ACC112 (cell line): ENCODE measurements at regions not wholly inside any gene's neighbourhood (a gene's known extent, or its start where the extent isn't known, plus 50 kb on each side); places are given as distances from the start of the nearest gene placed in this dataset.
"Not testable (repeated sequence)": the region's sequence is repeated elsewhere in the genome, so short reads cannot be mapped to it uniquely, and the experiment has no call there.

Experiments
- H2AFZ ChIP-seq: fragments of 200-600 bp; sonication (generic); one replicate; pipeline ENCODE4 v1.6.0; 2017; ENCODE audit warnings: antibody characterized with exemption, low read length; ENCODE audit not compliant: unreplicated experiment
- H3K27ac ChIP-seq: fragments of 200-600 bp; sonication (generic); 2 replicates; pipeline ENCODE4 v1.5.1; 2014; ENCODE audit warnings: low read depth, mild to moderate bottlenecking, antibody characterized with exemption, low read length, moderate library complexity
- H3K27me3 ChIP-seq: fragments of 200-600 bp; sonication (generic); 2 replicates; pipeline ENCODE4 v1.6.1; 2014; ENCODE audit warnings: mild to moderate bottlenecking, antibody characterized with exemption, low read length, moderate library complexity, mixed read lengths; ENCODE audit not compliant: insufficient read depth
- H3K36me3 ChIP-seq: fragments of 200-600 bp; sonication (generic); 2 replicates; pipeline ENCODE4 v1.6.1; 2016; ENCODE audit warnings: mild to moderate bottlenecking, antibody characterized with exemption, low read length, moderate library complexity, mixed read lengths; ENCODE audit not compliant: insufficient read depth
- H3K4me1 ChIP-seq: fragments of 200-600 bp; sonication (generic); one replicate; pipeline ENCODE4 v1.6.1; 2016; ENCODE audit warnings: low read length, mixed read lengths; ENCODE audit not compliant: insufficient read depth, unreplicated experiment, control insufficient read depth
- H3K4me3 ChIP-seq: fragments of 200-600 bp; sonication (generic); 2 replicates; pipeline ENCODE4 v1.5.1; 2014; ENCODE audit warnings: mild to moderate bottlenecking, low read depth, low read length
- H3K79me2 ChIP-seq: fragments of 200-600 bp; sonication (generic); one replicate; pipeline ENCODE4 v1.6.0; 2016; ENCODE audit warnings: low read length; ENCODE audit not compliant: control insufficient read depth, unreplicated experiment, insufficient read depth

DNA sequence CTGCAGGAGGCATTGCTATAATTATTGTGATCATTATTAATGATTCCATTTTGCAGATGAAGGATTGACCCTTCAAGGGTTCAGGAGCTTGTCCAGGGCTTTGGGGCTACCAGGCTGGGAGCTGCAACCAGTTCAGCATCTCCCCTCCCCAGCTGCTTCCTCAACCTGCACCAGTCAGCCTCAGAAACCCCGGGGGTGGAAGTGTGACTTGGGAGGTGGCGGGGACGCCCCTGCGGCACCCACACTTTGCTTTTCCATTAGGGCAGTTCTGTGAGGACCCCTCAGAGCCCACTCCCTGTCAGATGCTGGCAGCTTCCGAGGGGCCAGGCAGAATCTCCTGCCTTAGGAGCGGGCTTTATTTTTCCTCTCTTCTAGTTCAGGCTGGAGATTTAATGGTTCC, 85.6 kb downstream of the OLFM1 start:
- Histone ChIP-seq H3K4me1 (no peaks in the 10 kb centered on the region), H3K79me2 (no peaks in the 10 kb centered on the region), H2AFZ (no peak overlapping the region), H3K4me3 (no peak overlapping the region), H3K27ac (no peak overlapping the region), H3K36me3 (no peaks in the 10 kb centered on the region), H3K27me3 (peaks cover 37% of the 10 kb centered on the region)

- Histone ChIP-seq H3K27ac (no peak overlapping the region), H3K79me2 (no peaks in the 10 kb centered on the region), H2AFZ (no peak overlapping the region), H3K36me3 (no peaks in the 10 kb centered on the region), H3K4me1 (no peaks in the 10 kb centered on the region), H3K27me3 (peaks cover 36% of the 10 kb centered on the region), H3K4me3 (no peak overlapping the region)
Observed at GRCh38 chr9:135174248-135174647, 86.8 kb downstream of the OLFM1 start.

DNA sequence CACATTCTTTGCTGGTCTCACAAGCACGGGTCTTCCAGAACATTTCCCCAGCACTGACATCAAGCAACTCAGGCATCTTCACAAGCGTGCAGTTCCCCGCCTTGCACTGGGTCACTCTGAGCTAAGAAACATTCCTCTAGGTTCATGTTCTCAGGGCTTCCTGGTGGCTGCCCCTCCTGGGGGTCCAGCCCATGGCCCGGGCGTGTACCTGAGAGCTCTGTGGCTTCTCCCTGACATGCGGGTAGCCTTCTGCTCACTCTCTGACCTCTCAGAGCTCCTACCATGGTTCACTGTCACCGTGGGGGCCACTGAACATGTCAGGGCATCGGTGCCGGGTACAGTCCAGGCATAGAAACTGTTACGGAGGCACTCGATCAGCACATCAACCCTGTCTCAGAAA, 87.5 kb downstream of the OLFM1 start:
- peaks cover 36% of the 10 kb centered on the region for H3K27me3 ChIP-seq
- no peak overlapping the region for H3K4me3 ChIP-seq
- no peak overlapping the region for H2AFZ ChIP-seq
- H3K79me2 ChIP-seq: no peaks in the 10 kb centered on the region
- no peak overlapping the region for H3K27ac ChIP-seq
- H3K36me3 ChIP-seq: no peaks in the 10 kb centered on the region
- H3K4me1 ChIP-seq: no peaks in the 10 kb centered on the region

DNA sequence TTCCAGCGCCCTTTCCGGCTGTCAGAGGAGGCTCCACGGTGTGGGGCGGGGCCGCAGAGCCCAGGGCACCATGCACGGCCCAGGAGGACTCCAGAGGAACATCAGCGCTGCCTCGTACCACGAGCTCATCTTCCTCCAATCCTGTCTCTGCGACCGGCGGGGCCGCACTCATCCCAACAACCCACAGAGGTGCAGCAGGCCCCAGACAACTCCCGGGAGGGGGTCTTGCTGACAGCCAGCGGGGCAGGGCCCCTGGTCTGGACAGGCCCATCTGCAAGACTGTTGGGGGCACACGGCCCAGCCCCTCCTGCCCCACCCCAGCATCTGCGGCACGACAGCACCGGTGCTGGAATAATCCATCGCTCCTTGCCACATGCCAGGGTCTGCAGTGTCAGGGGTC, 88.8 kb downstream of the OLFM1 start:
- no peaks in the 10 kb centered on the region for H3K36me3 ChIP-seq
- no peaks in the 10 kb centered on the region for H3K79me2 ChIP-seq
- peaks cover 32% of the 10 kb centered on the region for H3K27me3 ChIP-seq
- no peak overlapping the region for H2AFZ ChIP-seq
- H3K27ac ChIP-seq: no peak overlapping the region
- no peaks in the 10 kb centered on the region for H3K4me1 ChIP-seq
- H3K4me3 ChIP-seq: no peak overlapping the region

- H2AFZ ChIP-seq, H3K4me3 ChIP-seq, H3K4me1 ChIP-seq, H3K27ac ChIP-seq, H3K36me3 ChIP-seq, H3K79me2 ChIP-seq: not testable (repeated sequence)
- peaks cover 28% of the 10 kb centered on the region; the same call in 1 of the 2 replicates for H3K27me3 ChIP-seq
Observed at GRCh38 chr9:135177562-135177961, 90.1 kb downstream of the OLFM1 start.

- Histone ChIP-seq H2AFZ (no peak overlapping the region), H3K79me2 (no peaks in the 10 kb centered on the region), H3K27ac (no peak overlapping the region), H3K4me1 (no peaks in the 10 kb centered on the region), H3K4me3 (no peak overlapping the region), H3K27me3 (peaks cover 34% of the 10 kb centered on the region), H3K36me3 (no peaks in the 10 kb centered on the region)
Observed at GRCh38 chr9:135178498-135178897, 91.0 kb downstream of the OLFM1 start.

DNA sequence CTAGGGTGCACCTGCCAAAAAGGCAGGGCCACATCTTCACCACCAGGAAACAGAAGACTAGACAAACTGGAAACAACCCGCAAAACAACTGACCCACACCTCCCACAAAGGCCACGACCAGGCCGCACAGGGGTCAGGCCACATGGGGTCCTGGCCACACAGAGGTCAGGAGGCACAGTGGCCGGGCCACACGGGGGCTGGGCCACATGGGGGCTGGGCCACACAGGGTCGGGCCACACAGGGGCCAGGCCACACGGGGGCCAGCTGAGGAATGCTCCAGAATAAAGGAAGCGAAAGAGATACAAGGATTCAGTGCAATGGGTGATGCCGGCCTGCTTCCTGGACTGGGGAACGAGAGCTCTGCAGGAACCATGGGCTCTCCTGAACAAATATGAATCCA, 91.6 kb downstream of the OLFM1 start:
- H3K36me3 ChIP-seq: no peaks in the 10 kb centered on the region
- no peaks in the 10 kb centered on the region for H3K4me1 ChIP-seq
- no peaks in the 10 kb centered on the region for H3K79me2 ChIP-seq
- no peak overlapping the region for H3K27ac ChIP-seq
- no peak overlapping the region for H3K4me3 ChIP-seq
- H2AFZ ChIP-seq: no peak overlapping the region
- H3K27me3 ChIP-seq: peaks cover 32% of the 10 kb centered on the region

DNA sequence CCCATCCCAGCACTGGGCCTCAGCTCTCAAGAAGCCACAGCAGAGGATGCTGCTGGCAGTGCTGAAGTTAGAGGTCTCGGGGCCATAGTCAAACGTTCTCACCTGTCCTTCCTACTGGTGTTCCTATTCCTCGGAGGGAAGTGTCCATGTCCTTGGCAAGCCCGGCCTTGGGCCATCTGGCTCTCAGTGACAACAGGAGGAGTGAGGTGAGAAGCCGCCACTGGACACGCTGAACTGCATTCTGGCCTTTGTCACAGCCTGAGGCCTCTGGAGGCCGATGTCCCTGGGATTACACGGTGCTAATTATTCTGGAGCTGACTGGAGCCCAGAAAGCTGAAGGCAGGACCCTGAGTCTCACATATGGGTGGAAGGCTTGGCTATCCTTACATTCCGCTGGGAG, 92.5 kb downstream of the OLFM1 start:
- Histone ChIP-seq H3K27ac (no peak overlapping the region), H3K4me3 (no peak overlapping the region), H3K27me3 (peaks cover 32% of the 10 kb centered on the region), H2AFZ (no peak overlapping the region), H3K79me2 (no peaks in the 10 kb centered on the region), H3K4me1 (no peaks in the 10 kb centered on the region), H3K36me3 (no peaks in the 10 kb centered on the region)

- Histone ChIP-seq H3K4me1 (no peaks in the 10 kb centered on the region), H3K36me3 (no peaks in the 10 kb centered on the region), H3K79me2 (no peaks in the 10 kb centered on the region), H2AFZ (no peak overlapping the region), H3K27ac (no peak overlapping the region), H3K4me3 (no peak overlapping the region), H3K27me3 (peaks cover 35% of the 10 kb centered on the region)
Observed at GRCh38 chr9:135180586-135180985, 93.1 kb downstream of the OLFM1 start.

DNA sequence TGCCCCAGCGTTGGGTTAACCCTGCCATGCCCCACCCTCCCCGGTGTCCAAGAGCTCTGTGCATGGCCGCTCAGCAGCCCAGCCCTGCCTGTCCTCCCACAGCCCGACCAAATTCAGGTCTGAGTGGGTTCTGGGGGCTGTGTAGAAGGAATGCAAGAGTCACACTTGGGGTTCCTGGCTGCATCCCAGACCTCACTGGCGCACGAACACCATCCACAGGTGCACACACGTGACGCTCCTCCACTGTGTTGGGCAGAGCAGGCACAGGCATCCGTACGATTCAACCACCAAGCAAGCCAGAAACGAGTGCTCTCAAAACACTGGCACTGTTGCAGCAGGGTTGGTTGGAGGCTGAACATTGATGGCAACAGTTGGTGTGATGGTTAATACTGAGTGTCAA, 93.9 kb downstream of the OLFM1 start:
- peaks cover 43% of the 10 kb centered on the region for H3K27me3 ChIP-seq

DNA sequence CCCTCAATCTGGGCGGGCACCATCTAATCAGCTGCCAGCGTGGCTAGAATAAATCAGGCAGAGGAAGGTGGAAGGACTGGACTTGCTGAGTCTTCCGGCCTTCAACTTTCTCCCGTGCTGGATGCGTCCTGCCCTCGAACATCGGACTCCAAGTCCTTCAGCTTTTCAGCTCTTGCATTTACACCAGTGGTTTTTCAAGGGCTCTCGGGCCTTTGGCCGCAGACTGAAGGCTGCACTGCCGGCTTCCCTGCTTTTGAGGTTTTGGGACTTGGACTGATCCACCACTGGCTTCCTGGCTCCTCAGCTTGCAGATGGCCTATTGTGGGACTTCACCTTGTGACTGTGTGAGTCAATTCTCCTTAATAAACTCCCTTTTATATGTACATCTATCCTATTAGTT, 94.4 kb downstream of the OLFM1 start:
- not testable (repeated sequence) for H2AFZ ChIP-seq, H3K4me1 ChIP-seq, H3K36me3 ChIP-seq, H3K4me3 ChIP-seq, H3K27ac ChIP-seq, H3K79me2 ChIP-seq
- peaks cover 48% of the 10 kb centered on the region for H3K27me3 ChIP-seq

More for the DNA sequence above, 93.9 kb downstream of the OLFM1 start:
- Histone ChIP-seq H2AFZ (no peak overlapping the region), H3K36me3 (no peaks in the 10 kb centered on the region), H3K79me2 (no peaks in the 10 kb centered on the region), H3K4me3 (no peak overlapping the region), H3K27ac (no peak overlapping the region), H3K4me1 (no peaks in the 10 kb centered on the region)

DNA sequence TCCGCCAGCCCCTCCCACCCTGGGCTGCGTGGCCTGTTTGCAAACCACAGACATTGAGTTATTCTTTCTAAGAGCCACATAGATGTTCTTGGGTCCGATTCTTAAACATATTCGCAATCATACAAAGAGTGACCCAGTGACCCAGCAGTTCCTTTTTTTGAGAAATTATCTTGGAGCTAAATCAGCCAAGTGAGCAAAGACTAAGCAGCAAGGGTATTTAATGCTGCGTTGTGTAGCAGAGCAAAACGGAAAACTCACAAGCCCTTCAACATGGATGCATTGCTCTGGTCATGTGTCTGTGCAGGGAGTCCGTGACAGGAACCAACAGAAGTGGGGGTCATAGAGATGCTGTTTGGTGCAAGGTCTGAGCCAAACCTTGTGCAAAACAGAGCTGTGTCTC, 95.6 kb downstream of the OLFM1 start:
- no peaks in the 10 kb centered on the region for H3K4me1 ChIP-seq
- no peaks in the 10 kb centered on the region for H3K79me2 ChIP-seq
- no peaks in the 10 kb centered on the region for H3K36me3 ChIP-seq
- H3K4me3 ChIP-seq: no peak overlapping the region
- no peak overlapping the region for H2AFZ ChIP-seq
- H3K27ac ChIP-seq: no peak overlapping the region
- H3K27me3 ChIP-seq: peaks cover 55% of the 10 kb centered on the region
